ENCODE measurements at regions not wholly inside any gene's neighbourhood (a gene's known extent, or its start where the extent isn't known, plus 50 kb on each side); places are given as distances from the start of the nearest gene placed in this dataset.

- TF ChIP-seq CTCF (IDR thresholded peaks at IDR 0.05): no peak
- no peak for TF ChIP-seq MAX (IDR thresholded peaks at IDR 0.05; ENCODE audit: low read depth)
- TF ChIP-seq POLR2AphosphoS5 (IDR thresholded peaks at IDR 0.05; ENCODE audit: low read depth, low read length): no peak
- no peak for TF ChIP-seq GATA2 (CRISPR knock-in tag; IDR thresholded peaks at IDR 0.05)
- no peak for TF ChIP-seq NFIC (IDR thresholded peaks at IDR 0.05; ENCODE audit: borderline replicate concordance)
- no peak for TF ChIP-seq EZH2phosphoT487 (IDR thresholded peaks at IDR 0.05; ENCODE audit: borderline replicate concordance, low read depth)
- TF ChIP-seq TAF1 (IDR thresholded peaks at IDR 0.05; ENCODE audit: borderline replicate concordance, low read depth, low read length): no peak
- TF ChIP-seq, protein P1, sequence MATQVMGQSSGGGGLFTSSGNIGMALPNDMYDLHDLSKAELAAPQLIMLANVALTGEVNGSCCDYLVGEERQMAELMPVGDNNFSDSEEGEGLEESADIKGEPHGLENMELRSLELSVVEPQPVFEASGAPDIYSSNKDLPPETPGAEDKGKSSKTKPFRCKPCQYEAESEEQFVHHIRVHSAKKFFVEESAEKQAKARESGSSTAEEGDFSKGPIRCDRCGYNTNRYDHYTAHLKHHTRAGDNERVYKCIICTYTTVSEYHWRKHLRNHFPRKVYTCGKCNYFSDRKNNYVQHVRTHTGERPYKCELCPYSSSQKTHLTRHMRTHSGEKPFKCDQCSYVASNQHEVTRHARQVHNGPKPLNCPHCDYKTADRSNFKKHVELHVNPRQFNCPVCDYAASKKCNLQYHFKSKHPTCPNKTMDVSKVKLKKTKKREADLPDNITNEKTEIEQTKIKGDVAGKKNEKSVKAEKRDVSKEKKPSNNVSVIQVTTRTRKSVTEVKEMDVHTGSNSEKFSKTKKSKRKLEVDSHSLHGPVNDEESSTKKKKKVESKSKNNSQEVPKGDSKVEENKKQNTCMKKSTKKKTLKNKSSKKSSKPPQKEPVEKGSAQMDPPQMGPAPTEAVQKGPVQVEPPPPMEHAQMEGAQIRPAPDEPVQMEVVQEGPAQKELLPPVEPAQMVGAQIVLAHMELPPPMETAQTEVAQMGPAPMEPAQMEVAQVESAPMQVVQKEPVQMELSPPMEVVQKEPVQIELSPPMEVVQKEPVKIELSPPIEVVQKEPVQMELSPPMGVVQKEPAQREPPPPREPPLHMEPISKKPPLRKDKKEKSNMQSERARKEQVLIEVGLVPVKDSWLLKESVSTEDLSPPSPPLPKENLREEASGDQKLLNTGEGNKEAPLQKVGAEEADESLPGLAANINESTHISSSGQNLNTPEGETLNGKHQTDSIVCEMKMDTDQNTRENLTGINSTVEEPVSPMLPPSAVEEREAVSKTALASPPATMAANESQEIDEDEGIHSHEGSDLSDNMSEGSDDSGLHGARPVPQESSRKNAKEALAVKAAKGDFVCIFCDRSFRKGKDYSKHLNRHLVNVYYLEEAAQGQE (IDR thresholded peaks at IDR 0.05; ENCODE audit: low read depth, low read length): no peak
- TF ChIP-seq, protein P2, sequence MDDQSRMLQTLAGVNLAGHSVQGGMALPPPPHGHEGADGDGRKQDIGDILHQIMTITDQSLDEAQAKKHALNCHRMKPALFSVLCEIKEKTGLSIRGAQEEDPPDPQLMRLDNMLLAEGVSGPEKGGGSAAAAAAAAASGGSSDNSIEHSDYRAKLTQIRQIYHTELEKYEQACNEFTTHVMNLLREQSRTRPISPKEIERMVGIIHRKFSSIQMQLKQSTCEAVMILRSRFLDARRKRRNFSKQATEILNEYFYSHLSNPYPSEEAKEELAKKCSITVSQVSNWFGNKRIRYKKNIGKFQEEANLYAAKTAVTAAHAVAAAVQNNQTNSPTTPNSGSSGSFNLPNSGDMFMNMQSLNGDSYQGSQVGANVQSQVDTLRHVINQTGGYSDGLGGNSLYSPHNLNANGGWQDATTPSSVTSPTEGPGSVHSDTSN (IDR thresholded peaks at IDR 0.05): no peak
- no peak for TF ChIP-seq MXI1 (IDR thresholded peaks at IDR 0.05; ENCODE audit: low read depth, low read length)
Observed at GRCh38 chr3:187875863-187876262, 130.6 kb upstream of the BCL6 start.

Measured in SK-N-SH (cell line).